ENCODE measurements at regions not wholly inside any gene's neighbourhood (a gene's known extent, or its start where the extent isn't known, plus 50 kb on each side); places are given as distances from the start of the nearest gene placed in this dataset.

DNA sequence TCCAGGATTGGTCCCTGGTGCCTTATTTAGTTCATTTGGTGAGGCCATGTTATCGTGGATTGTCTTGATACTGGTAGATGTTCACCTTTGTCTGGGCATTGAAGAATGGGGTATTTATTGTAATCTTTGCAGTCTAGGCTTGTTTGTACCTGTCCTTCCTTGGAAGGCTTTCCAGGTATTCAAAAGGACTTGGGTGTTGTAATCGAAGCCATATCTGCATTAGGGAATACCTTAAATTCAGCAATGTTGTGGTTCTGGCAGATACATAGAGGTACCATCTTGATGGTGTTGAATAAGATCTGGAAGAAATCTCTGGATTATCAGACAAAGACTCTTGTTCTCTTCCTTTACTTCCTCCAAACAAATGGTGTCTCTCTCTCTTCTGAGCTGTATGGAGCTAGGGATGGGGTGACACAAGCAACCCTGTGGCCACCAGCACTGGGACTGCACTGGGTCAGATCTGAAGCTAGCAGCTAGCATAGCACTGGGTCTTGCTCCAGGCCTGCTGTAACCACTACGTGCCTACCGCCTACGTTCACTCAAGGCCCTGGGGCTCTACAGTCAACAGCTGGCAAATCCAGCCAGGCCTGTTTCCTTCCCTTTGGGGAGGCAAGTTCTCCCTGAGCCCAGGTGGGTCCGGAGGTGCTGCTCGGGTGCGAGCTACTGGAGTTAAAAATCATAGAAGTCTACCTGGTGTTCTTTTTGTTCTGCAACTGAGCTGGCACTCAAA lies 261.1 kb upstream of the CITED2 start:
- TF ChIP-seq, protein P1, sequence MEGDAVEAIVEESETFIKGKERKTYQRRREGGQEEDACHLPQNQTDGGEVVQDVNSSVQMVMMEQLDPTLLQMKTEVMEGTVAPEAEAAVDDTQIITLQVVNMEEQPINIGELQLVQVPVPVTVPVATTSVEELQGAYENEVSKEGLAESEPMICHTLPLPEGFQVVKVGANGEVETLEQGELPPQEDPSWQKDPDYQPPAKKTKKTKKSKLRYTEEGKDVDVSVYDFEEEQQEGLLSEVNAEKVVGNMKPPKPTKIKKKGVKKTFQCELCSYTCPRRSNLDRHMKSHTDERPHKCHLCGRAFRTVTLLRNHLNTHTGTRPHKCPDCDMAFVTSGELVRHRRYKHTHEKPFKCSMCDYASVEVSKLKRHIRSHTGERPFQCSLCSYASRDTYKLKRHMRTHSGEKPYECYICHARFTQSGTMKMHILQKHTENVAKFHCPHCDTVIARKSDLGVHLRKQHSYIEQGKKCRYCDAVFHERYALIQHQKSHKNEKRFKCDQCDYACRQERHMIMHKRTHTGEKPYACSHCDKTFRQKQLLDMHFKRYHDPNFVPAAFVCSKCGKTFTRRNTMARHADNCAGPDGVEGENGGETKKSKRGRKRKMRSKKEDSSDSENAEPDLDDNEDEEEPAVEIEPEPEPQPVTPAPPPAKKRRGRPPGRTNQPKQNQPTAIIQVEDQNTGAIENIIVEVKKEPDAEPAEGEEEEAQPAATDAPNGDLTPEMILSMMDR (IDR thresholded peaks at IDR 0.05; ENCODE audit: low read length) = no peak
- no peak for TF ChIP-seq EZH2 (IDR thresholded peaks at IDR 0.05; ENCODE audit: borderline replicate concordance, low read length)
- Histone ChIP-seq H3K27me3 (ENCODE audit: insufficient read depth, low read length) (no peaks in the 10 kb centered on the region), H3K4me2 (ENCODE audit: low read length) (no peak overlapping the region), H4K20me1 (ENCODE audit: insufficient read depth, low read length) (no peaks in the 10 kb centered on the region), H3K27ac (ENCODE audit: low read depth, low read length, poor library complexity, severe bottlenecking) (no peak overlapping the region), H2AFZ (ENCODE audit: low read length) (no peak overlapping the region), H3K36me3 (ENCODE audit: insufficient read depth, low read length) (no peaks in the 10 kb centered on the region), H3K4me3 (ENCODE audit: low read depth, low read length, poor library complexity, severe bottlenecking) (no peak overlapping the region), H3K79me2 (ENCODE audit: insufficient read depth, low read length) (no peaks in the 10 kb centered on the region), H3K9me2 (ENCODE audit: low read depth, low read length) (no peaks in the 10 kb centered on the region), H3K9me3 (ENCODE audit: low read length) (no peaks in the 10 kb centered on the region), H3K9ac (ENCODE audit: low read length) (no peak overlapping the region), H3F3A (ENCODE audit: insufficient read depth, low read length) (no peaks in the 10 kb centered on the region), H3K4me1 (ENCODE audit: insufficient read depth, low read length, severe bottlenecking) (no peaks in the 10 kb centered on the region)

GRCh38 chr6:139632840-139633239 lies 258.4 kb upstream of the CITED2 start:
- Histone ChIP-seq H3K79me2 (ENCODE audit: insufficient read depth, low read length) (no peaks in the 10 kb centered on the region), H3K4me2 (ENCODE audit: low read length) (no peak overlapping the region), H3K36me3 (ENCODE audit: insufficient read depth, low read length) (no peaks in the 10 kb centered on the region), H3K4me1 (ENCODE audit: insufficient read depth, low read length, severe bottlenecking) (no peaks in the 10 kb centered on the region), H3K27ac (ENCODE audit: low read depth, low read length, poor library complexity, severe bottlenecking) (no peak overlapping the region), H2AFZ (ENCODE audit: low read length) (no peak overlapping the region), H3K27me3 (ENCODE audit: insufficient read depth, low read length) (no peaks in the 10 kb centered on the region), H3K9me3 (ENCODE audit: low read length) (no peaks in the 10 kb centered on the region), H3F3A (ENCODE audit: insufficient read depth, low read length) (no peaks in the 10 kb centered on the region), H3K9ac (ENCODE audit: low read length) (no peak overlapping the region), H3K4me3 (ENCODE audit: low read depth, low read length, poor library complexity, severe bottlenecking) (no peak overlapping the region), H4K20me1 (ENCODE audit: insufficient read depth, low read length) (no peaks in the 10 kb centered on the region), H3K9me2 (ENCODE audit: low read depth, low read length) (no peaks in the 10 kb centered on the region)
- TF ChIP-seq, protein P1 (IDR thresholded peaks at IDR 0.05; ENCODE audit: low read length) = no peak
- no peak for TF ChIP-seq EZH2 (IDR thresholded peaks at IDR 0.05; ENCODE audit: borderline replicate concordance, low read length)

DNA sequence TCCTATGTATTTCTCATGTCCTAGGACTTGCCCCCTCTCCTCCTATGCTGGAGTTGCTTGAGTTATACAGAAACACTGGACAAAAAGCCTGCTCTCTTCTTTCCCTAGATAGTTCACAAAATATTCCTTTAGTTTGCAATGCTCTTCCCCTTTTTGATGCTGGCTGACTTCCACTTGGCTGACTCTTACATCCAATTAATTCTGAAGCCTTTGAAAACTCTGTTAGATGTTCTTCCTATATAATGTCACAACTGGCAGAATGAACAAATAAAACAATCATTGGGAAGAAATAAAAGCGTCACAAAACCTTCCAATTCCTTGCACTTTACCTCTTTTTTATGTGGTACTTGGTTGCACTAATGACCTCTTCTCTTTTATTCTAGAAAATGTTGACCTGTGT lies 253.8 kb upstream of the CITED2 start:
- no peak overlapping the region for H3K27ac ChIP-seq (ENCODE audit: low read depth, low read length, poor library complexity, severe bottlenecking)
- H3K4me3 ChIP-seq (ENCODE audit: low read depth, low read length, poor library complexity, severe bottlenecking) = no peak overlapping the region
- H3K79me2 ChIP-seq (ENCODE audit: insufficient read depth, low read length) = no peaks in the 10 kb centered on the region
- H3F3A ChIP-seq (ENCODE audit: insufficient read depth, low read length) = no peaks in the 10 kb centered on the region
- H3K9ac ChIP-seq (ENCODE audit: low read length) = no peak overlapping the region
- H3K9me2 ChIP-seq (ENCODE audit: low read depth, low read length) = no peaks in the 10 kb centered on the region
- no peaks in the 10 kb centered on the region for H3K9me3 ChIP-seq (ENCODE audit: low read length)
- no peaks in the 10 kb centered on the region for H3K27me3 ChIP-seq (ENCODE audit: insufficient read depth, low read length)
- TF ChIP-seq, protein P1 (IDR thresholded peaks at IDR 0.05; ENCODE audit: low read length) = no peak
- TF ChIP-seq EZH2 (IDR thresholded peaks at IDR 0.05; ENCODE audit: borderline replicate concordance, low read length) = no peak
- no peaks in the 10 kb centered on the region for H4K20me1 ChIP-seq (ENCODE audit: insufficient read depth, low read length)
- H3K36me3 ChIP-seq (ENCODE audit: insufficient read depth, low read length) = no peaks in the 10 kb centered on the region
- no peak overlapping the region for H3K4me2 ChIP-seq (ENCODE audit: low read length)
- no peaks in the 10 kb centered on the region for H3K4me1 ChIP-seq (ENCODE audit: insufficient read depth, low read length, severe bottlenecking)
- no peak overlapping the region for H2AFZ ChIP-seq (ENCODE audit: low read length)
